Left ventricle myocardium superior (tissue), 1 donor: ENCODE measurements at regions not wholly inside any gene's neighbourhood (a gene's known extent, or its start where the extent isn't known, plus 50 kb on each side); places are given as distances from the start of the nearest gene placed in this dataset.
"Not testable (repeated sequence)": the region's sequence is repeated elsewhere in the genome, so short reads cannot be mapped to it uniquely, and the experiment has no call there.

ENCODE experiments used
- ATAC-seq: fragments of 200-7000 bp; cut with Tn5 transposase; one replicate; pipeline ENCODE4 v1.9.1; 2020; ENCODE audit warnings: mild to moderate bottlenecking, moderate library complexity
- DNase-seq: peaks from one replicate; pipeline ENCODE4 v3.0.0-alpha.2; 2020
- intact Hi-C: fragments of 100-400 bp; cut with micrococcal nuclease; formaldehyde crosslinking; loops from one replicate; pipeline ENCODE4 v1.11.0; 2022
- donor health status: DM: no; HTN: yes; CAD: no; lungs with severe emphysema.

DNA sequence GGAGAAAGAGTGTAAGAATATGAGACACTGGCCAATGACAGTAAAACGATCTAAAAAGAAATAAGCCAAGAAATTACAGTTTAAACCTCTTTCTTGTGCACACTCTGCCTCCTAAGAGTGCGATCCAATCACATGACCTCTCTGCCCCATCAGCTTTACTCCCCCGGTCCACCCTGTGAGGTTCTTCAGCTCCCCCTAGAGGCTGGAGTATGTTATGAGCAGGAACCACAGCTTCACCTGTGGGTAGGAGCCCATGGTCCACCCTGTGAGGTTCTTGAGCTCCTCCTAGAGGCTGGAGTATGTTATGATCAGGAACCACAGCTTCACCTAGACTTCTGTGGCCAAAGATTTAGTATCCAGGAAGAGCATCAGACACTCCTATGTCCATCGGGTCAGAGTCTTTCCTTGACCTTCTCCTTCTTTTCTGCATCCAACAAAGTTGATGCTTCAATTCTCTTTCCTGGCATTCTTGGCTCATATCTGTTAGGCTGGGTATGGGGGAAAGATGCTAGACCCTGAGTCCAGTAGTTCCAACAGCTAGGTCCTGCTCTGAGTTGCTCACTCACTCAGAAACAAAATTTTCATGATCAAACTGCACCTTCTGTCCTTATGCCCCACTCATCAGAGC lies 164.0 kb downstream of the MINAR1 start:
- intact Hi-C loops = no loop called here
- ATAC-seq (peak; percentile 55), DNase-seq (no peak)

GRCh38 chr15:79598639-79599038 lies 166.5 kb downstream of the MINAR1 start:
- no peak for ATAC-seq
- intact Hi-C loops = no loop called here

DNA sequence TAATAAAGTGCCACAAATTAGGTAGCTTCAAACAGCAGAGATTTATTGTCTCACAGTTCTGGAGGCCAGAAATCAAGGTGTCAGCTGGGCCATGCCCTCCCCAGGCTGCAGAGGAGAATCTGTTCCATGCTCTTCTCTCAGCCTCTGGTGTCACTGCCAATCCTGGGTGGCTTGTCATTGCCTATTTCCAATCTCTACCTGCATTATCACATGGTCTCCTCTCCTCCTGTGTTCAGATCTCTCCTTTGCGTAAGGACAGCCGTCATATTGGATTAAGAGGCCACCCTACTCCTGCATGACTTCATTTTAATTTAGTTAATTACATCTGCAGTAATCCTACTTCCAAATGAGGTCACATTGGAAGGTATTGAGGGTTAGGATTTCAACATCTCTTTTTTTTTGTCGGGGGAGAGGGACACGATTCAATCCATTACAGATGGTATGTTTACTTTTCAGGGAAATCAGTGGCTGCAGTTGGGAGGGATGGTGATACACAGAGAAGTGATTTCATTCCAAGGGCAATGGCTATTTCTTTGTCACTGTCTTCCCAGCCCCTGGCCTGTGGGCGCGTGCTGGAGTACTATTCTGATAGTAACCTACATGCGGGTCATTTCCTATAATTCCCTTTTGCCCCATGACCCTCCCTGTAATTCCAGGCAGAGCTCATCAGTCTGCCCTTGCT lies 169.4 kb downstream of the MINAR1 start:
- DNase-seq (no peak), ATAC-seq (no peak)
- intact Hi-C loops = no loop called here

More at GRCh38 chr15:79598639-79599038, 166.5 kb downstream of the MINAR1 start:
- no peak for DNase-seq

DNA sequence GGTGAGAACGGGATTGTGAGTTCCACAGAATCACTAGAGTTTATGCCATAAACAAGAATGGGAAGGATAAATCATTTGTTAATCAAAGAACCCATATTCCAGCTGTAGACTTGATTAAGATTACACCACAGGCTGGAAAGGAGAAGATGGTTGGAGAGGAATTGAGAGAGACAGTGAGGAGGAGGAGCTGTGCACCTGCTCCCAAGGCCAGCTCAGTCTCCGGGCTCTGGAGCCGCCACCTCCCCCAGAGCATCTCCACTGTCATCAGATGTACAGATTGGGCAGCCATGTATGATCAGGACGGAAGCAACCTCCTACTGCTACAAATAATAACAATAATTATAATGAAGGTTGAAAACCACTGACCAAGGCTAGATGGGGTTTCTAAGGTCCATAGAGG lies 170.0 kb downstream of the MINAR1 start:
- intact Hi-C loops = no loop called here
- no peak for ATAC-seq
- no peak for DNase-seq

DNA sequence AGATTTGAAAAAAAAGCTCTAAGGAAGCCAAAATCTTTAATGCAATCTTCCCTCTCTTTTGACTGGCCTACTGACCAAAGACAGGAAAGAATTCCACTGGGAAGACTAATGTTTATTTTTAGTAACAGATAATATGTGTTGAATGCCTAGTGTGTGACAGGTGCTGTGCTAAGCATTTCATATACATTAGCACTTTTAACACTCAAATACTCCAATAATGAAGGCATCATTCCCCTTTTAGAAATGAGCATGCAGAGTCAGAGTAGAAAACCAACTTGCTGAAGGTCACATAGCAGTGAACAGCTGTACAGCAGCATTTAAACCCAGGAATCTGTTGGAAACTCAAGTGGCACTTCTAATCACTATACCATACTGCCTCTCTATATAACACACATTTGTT lies 170.6 kb downstream of the MINAR1 start:
- ATAC-seq (peak; percentile 27), DNase-seq (no peak)
- intact Hi-C loops = no loop called here

- ATAC-seq = no peak
- DNase-seq = no peak
- intact Hi-C loops = no loop called here
These were observed 174.8 kb downstream of the MINAR1 start for GRCh38 chr15:79606831-79607355.

GRCh38 chr15:79608066-79608864 lies 176.1 kb downstream of the MINAR1 start:
- DNase-seq = no peak
- no peak for ATAC-seq
- intact Hi-C loops = no loop called here

GRCh38 chr15:79609506-79609905 lies 177.4 kb downstream of the MINAR1 start:
- no peak for ATAC-seq
- DNase-seq = no peak
- intact Hi-C loops = no loop called here

GRCh38 chr15:79610021-79610420 lies 177.9 kb downstream of the MINAR1 start:
- no peak for ATAC-seq
- intact Hi-C loops = no loop called here

GRCh38 chr15:79615754-79616153 lies 183.6 kb downstream of the MINAR1 start:
- intact Hi-C loops = no loop called here
- peak; percentile 47 for DNase-seq
- ATAC-seq = no peak

More at GRCh38 chr15:79610021-79610420, 177.9 kb downstream of the MINAR1 start:
- no peak for DNase-seq

DNA sequence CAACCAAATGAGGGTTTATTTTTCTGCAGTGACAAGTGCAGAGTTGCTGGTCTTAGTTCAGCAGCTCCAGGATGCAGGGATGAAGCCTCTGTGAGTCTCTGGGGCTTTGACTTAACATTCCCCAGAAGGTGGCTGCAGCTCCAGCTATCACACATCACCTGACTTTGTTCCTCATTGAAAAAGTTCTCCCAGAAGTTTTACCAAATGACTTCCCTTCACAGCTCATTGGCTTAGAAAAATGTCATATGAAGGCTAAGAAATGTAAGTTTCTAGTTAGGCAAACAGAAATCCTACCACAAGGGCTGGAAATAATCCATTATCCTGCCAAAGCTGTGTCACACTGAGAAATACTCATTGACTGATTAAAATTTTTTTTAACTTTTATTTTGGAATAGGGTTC lies 184.9 kb downstream of the MINAR1 start:
- no peak for ATAC-seq
- intact Hi-C loops = no loop called here

GRCh38 chr15:79620112-79620857 lies 188.1 kb downstream of the MINAR1 start:
- no peak for ATAC-seq
- intact Hi-C loops = no loop called here
- no peak for DNase-seq

More for the DNA sequence above, 184.9 kb downstream of the MINAR1 start:
- DNase-seq = no peak

DNA sequence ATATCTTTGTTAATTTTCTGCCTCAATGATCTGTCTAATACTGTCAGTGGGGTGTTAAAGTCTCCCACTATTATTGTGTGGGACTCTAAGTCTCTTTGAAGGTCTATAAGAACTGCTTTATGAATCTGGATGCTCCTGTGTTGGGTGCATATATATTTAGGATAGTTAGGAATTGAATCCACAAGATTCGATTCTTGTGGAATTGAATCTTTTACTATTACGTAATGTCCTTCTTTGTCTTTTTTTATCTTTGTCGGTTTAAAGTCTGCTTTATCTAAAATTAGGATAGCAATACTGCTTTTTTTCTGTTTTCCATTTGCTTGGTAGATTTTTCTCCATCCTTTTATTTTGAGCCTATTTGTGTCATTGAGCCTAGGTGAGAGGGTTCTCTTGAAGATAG lies 189.7 kb downstream of the MINAR1 start:
- ATAC-seq, intact Hi-C loops, DNase-seq: not testable (repeated sequence)

DNA sequence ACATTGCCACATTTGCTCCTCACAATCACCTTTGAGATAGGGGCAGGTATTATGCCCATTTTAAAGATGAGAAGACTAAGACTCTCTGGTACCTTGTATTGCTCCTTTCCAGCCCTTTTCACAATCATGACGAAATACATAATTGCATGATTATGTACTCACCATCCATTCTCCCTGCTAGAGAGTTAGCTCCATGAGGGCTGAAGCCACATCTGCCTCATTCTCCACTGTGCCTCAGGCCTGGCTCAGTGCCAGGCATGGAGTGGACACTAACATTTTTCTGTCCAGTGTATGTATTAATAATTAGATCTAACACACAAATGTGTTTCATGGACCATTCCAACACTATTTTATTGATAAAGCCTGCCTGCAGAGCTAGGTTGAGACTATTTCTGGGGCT lies 191.4 kb downstream of the MINAR1 start:
- DNase-seq (no peak), ATAC-seq (no peak)
- intact Hi-C loops = no loop called here

- intact Hi-C loops = no loop called here
- no peak for DNase-seq
- ATAC-seq = no peak
These were observed 197.6 kb downstream of the MINAR1 start for GRCh38 chr15:79629687-79630086.

DNA sequence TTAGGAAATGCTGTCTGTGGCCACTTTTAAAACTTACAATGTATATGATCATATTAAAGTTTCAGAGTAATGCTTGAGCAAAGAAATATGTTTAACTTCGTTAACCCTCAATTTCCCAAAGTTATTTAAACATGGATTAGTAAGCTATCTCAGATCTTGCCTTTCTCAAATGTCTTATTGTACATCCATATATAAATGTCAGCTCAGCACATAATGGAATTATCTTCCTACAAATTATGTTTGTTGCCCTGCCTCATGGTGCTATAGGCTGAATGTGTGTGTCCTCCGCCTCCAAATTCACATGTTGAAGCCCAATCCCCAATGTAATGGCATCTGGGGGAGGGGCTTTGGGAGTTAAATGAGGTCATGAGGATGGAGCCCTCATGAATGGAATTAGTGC lies 200.3 kb downstream of the MINAR1 start:
- no peak for DNase-seq
- intact Hi-C loops = no loop called here
- no peak for ATAC-seq

DNA sequence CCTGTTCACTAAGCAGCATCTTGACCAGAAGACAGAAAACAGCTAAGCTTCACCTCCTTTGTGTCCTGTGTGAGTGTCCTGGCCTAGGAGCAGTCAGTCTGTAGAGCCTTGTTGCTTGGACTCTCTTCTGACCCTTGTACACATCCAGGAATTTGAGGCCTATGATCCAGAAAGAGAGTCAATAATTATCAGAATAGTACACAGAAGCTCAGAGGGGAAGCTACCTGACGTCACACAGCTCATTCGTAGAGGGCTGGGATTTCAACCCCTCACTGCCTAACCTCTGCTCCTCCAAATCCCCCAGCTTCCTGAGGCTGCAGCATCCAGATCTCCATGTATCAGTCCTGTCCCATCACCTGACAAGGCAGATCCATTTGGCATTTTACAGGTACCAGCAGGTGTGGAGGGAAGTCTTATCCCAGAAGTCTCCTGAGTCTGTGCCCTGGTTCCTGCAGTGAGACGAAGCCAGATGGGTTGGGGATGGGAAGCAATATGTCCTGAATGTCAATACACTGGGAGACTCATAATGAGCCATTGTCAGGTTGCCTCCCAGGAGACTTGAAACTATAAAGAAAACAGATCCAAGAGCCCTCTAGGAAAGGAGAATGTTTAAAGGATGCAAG lies 203.1 kb downstream of the MINAR1 start:
- DNase-seq (no peak), ATAC-seq (no peak)
- intact Hi-C loops = no loop called here

DNA sequence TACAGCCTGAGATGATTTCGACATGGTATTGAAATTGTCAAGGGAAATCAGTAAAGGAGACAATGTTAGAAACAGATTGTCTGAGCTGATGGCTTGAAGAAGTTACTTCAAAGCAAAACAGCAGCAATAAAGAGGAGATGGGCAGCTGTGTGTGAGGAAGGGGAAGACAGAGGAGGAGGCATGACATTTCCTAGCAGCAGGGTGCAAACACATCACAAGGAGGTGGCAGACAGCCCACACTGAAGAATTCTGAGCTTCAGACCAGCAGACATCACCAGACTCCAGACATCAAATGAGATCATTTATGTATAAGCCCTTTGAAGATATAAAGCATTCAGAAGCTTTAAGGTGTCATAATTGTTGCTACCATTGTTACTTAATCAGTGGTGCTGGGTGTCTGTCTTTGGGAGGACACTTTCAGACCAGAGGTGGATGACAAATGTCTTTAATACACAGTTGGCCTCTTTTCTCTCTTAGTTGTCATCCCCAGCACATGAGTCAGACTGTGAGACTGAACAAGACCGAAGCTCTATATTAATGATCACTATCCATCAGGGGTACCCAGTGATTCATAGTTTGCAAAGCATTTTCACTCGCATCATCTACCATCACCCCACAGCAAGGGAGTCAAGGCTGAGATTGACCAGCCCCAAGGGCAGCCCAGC lies 203.9 kb downstream of the MINAR1 start:
- DNase-seq = no peak
- no peak for ATAC-seq
- intact Hi-C loops = no loop called here
